HCT116 (cell line): ENCODE measurements at regions not wholly inside any gene's neighbourhood (a gene's known extent, or its start where the extent isn't known, plus 50 kb on each side); places are given as distances from the start of the nearest gene placed in this dataset.

Experiments
- EZH2phosphoT487 ChIP-seq: fragments of 200-600 bp; IDR thresholded peaks from 2 replicates; pipeline ENCODE4 v1.6.1; 2018; ENCODE audit warnings: antibody characterized with exemption, borderline replicate concordance
- JUND ChIP-seq: IDR thresholded peaks from 2 replicates; pipeline ENCODE4 v1.6.1; 2012
- POLR2A ChIP-seq: IDR thresholded peaks from 2 replicates; pipeline ENCODE4 v1.7.0; 2011; ENCODE audit warnings: borderline replicate concordance; ENCODE audit not compliant: insufficient read depth, insufficient read length; ENCODE audit errors: extremely low read depth
- RAD21 ChIP-seq: IDR thresholded peaks from 2 replicates; pipeline ENCODE4 v1.6.1; 2012; ENCODE audit warnings: low read depth, mild to moderate bottlenecking
- TF ChIP-seq, protein P1 (sequence below): IDR thresholded peaks from 2 replicates; pipeline ENCODE4 v1.6.1; 2012
- TF ChIP-seq, protein P2 (sequence below), 3 experiments: fragments of 200-600 bp in 1 of 3; sonication (generic) in 1 of 3; IDR thresholded peaks in 2 of 3; conservative IDR thresholded peaks in 1 of 3; 2 replicates each; pipeline ENCODE4 v1.5.1; 2012 to 2017; ENCODE audit warnings: low read depth in 2 of 3, low read length in 2 of 3, antibody characterized with exemption in 1 of 3, borderline replicate concordance in 1 of 3, control low read depth in 1 of 3, mild to moderate bottlenecking in 1 of 3, mixed read lengths in 1 of 3, mixed run types in 1 of 3, moderate library complexity in 1 of 3; ENCODE audit not compliant: insufficient read depth in 1 of 3

DNA sequence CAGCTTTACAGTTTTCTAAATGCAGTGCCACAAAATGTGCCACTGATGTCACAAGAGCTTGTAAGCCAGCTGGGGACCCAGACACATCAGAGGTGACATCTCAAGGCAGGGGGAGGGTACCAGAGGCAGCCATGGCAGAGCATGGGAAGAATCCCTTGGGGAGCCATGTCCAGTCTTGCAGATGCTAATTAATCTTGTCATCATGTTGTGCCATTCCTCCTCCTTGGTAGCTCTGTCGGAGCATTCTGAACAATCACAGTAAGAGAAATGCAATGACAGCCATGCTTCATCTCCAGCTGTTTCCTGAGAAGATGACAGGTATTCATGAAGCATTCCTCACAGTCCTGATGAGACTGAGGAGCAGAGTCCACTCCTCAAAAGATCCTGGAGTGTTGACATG lies 287.9 kb downstream of the RPAP3 start:
- TF ChIP-seq POLR2A (no peak), RAD21 (no peak), EZH2phosphoT487 (no peak), JUND (no peak)
- TF ChIP-seq, protein P1, sequence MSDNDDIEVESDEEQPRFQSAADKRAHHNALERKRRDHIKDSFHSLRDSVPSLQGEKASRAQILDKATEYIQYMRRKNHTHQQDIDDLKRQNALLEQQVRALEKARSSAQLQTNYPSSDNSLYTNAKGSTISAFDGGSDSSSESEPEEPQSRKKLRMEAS, result no peak
- TF ChIP-seq, protein P2, sequence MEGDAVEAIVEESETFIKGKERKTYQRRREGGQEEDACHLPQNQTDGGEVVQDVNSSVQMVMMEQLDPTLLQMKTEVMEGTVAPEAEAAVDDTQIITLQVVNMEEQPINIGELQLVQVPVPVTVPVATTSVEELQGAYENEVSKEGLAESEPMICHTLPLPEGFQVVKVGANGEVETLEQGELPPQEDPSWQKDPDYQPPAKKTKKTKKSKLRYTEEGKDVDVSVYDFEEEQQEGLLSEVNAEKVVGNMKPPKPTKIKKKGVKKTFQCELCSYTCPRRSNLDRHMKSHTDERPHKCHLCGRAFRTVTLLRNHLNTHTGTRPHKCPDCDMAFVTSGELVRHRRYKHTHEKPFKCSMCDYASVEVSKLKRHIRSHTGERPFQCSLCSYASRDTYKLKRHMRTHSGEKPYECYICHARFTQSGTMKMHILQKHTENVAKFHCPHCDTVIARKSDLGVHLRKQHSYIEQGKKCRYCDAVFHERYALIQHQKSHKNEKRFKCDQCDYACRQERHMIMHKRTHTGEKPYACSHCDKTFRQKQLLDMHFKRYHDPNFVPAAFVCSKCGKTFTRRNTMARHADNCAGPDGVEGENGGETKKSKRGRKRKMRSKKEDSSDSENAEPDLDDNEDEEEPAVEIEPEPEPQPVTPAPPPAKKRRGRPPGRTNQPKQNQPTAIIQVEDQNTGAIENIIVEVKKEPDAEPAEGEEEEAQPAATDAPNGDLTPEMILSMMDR (IDR thresholded peaks at IDR 0.05 in 2 of 3, conservative IDR thresholded peaks at IDR 0.05 in 1 of 3; ENCODE audit: borderline replicate concordance in 1 of 3, insufficient read depth in 1 of 3, low read depth in 2 of 3, low read length in 2 of 3), result no peak
